SK-N-SH treated with all-trans-retinoic acid at 6 μM for 48 hours (cell line): ENCODE measurements at regions not wholly inside any gene's neighbourhood (a gene's known extent, or its start where the extent isn't known, plus 50 kb on each side); places are given as distances from the start of the nearest gene placed in this dataset.

Source experiments
- BACH2 ChIP-seq: fragments of 250-450 bp; sonication (Bioruptor Pico); IDR thresholded peaks from 2 replicates; pipeline ENCODE4 v1.9.0; 2021; ENCODE audit warnings: mild to moderate bottlenecking, borderline replicate concordance
- CREB5 ChIP-seq: fragments of 250-450 bp; sonication (Bioruptor Pico); IDR thresholded peaks from 2 replicates; pipeline ENCODE4 v1.5.1; 2020; ENCODE audit warnings: low read depth, mild to moderate bottlenecking, moderate library complexity
- CSRNP3 ChIP-seq: fragments of 250-450 bp; sonication (Bioruptor Pico); IDR thresholded peaks from 2 replicates; pipeline ENCODE4 v1.5.1; 2021; ENCODE audit warnings: mild to moderate bottlenecking, moderate library complexity
- GLIS3 ChIP-seq: fragments of 250-450 bp; sonication (Bioruptor Pico); IDR thresholded peaks from 2 replicates; pipeline ENCODE4 v1.5.0; 2020; ENCODE audit warnings: mild to moderate bottlenecking, moderate library complexity
- OSR1 ChIP-seq: fragments of 250-450 bp; sonication (Bioruptor Pico); IDR thresholded peaks from 2 replicates; pipeline ENCODE4 v1.8.0; 2022; ENCODE audit warnings: moderate library complexity, mild to moderate bottlenecking, inconsistent platforms
- RARB ChIP-seq: fragments of 250-450 bp; sonication (Bioruptor Pico); IDR thresholded peaks from 2 replicates; pipeline ENCODE4 v1.8.0; 2021; ENCODE audit warnings: mild to moderate bottlenecking, moderate library complexity
- ZNF8 ChIP-seq: fragments of 450-650 bp; formaldehyde crosslinking; IDR thresholded peaks from 2 replicates; pipeline ENCODE4 v1.5.0; 2020; ENCODE audit warnings: mild to moderate bottlenecking, moderate library complexity
- TF ChIP-seq, protein P1 (sequence below): fragments of 250-450 bp; sonication (Bioruptor Pico); IDR thresholded peaks from 2 replicates; pipeline ENCODE4 v1.8.0; 2020; ENCODE audit warnings: mild to moderate bottlenecking, moderate library complexity, borderline replicate concordance

DNA sequence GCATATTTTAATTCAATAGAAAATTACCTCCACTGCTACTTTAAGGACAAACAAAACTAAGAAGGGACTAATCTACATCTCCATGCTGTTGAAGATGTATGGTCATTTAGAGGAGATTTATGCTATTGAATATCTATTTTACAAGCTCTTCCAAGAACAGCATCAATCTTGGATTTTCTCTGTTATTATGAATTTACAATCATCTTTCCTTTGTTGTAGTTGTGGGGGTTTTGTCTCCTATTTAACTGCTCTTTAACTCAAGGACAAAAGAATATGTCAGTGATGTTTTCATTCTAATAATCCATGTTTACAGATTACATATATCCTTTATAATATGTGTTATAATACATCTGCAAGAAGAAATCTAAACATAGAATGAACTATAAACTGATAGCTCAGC lies 907.8 kb downstream of the ROBO2 start:
- TF ChIP-seq ZNF8 (CRISPR knock-in tag) (no peak), BACH2 (no peak), RARB (no peak), OSR1 (CRISPR knock-in tag) (no peak), GLIS3 (no peak), CREB5 (no peak), CSRNP3 (no peak)
- TF ChIP-seq, protein P1, sequence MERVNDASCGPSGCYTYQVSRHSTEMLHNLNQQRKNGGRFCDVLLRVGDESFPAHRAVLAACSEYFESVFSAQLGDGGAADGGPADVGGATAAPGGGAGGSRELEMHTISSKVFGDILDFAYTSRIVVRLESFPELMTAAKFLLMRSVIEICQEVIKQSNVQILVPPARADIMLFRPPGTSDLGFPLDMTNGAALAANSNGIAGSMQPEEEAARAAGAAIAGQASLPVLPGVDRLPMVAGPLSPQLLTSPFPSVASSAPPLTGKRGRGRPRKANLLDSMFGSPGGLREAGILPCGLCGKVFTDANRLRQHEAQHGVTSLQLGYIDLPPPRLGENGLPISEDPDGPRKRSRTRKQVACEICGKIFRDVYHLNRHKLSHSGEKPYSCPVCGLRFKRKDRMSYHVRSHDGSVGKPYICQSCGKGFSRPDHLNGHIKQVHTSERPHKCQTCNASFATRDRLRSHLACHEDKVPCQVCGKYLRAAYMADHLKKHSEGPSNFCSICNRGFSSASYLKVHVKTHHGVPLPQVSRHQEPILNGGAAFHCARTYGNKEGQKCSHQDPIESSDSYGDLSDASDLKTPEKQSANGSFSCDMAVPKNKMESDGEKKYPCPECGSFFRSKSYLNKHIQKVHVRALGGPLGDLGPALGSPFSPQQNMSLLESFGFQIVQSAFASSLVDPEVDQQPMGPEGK = no peak
